ENCODE measurements at regions not wholly inside any gene's neighbourhood (a gene's known extent, or its start where the extent isn't known, plus 50 kb on each side); places are given as distances from the start of the nearest gene placed in this dataset.

DNA sequence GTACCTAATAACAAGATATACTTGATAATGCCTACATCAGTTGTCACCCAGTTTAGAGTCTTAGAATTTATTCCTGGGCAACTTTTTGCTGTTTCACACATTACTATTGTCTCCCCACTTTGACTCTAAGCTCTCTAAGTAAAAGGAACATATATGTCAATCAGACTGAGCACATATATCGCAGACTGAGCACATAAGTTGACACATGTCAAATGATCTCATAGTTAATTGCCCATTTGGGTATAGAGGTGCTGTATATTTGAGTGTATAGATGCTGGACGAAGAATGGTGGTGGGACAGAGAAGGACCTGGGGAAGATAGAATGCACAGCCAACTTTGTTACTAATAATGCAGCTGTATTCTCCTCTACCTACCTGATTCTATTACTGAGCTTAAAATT, 746.0 kb upstream of the CDH2 start:
- Histone ChIP-seq H3K4me1 (ENCODE audit: insufficient read depth, low read length) (no peaks in the 10 kb centered on the region), H3K36me3 (replicated peaks in 1 of 2; ENCODE audit: control insufficient read depth in 1 of 2, insufficient read depth in 2 of 2, low read length in 2 of 2) (no peaks in the 10 kb centered on the region), H3K79me2 (ENCODE audit: insufficient read depth, low read length) (no peaks in the 10 kb centered on the region), H4K20me1 (ENCODE audit: insufficient read depth, low read length) (no peaks in the 10 kb centered on the region), H3K4me2 (ENCODE audit: low read depth, low read length) (no peak overlapping the region), H3K27ac (ENCODE audit: extremely low read length, insufficient read depth, low read length) (no peak overlapping the region), H3K9me3 (ENCODE audit: low read length) (no peaks in the 10 kb centered on the region), H3K9ac (ENCODE audit: insufficient read depth, low read depth, low read length) (no peak overlapping the region), H2AFZ (ENCODE audit: low read length) (no peak overlapping the region), H3K27me3 (ENCODE audit: control insufficient read depth in 1 of 2, insufficient read depth in 2 of 2, low read length in 2 of 2) (no peaks in the 10 kb centered on the region), H3K4me3 (replicated peaks in 1 of 3; ENCODE audit: insufficient read depth in 1 of 3, low read depth in 2 of 3, low read length in 3 of 3) (no peak overlapping the region)
- FAIRE-seq (no peak), DNase-seq (ENCODE audit: low spot score) (no peak), ATAC-seq (no peak)
- in situ Hi-C loops (cut with HindIII; ENCODE audit: extremely low pct_ligation_motif_present, low pct_unique_long_range_greater_than_20kb) (no loop called here), intact Hi-C loops (cut with micrococcal nuclease; ENCODE audit: unreplicated experiment) (no loop called here)
- ChIA-PET CTCF (ENCODE audit: low intra/inter-chr PET ratio, low total read pairs) (no interaction called here), POLR2A (no interaction called here)
- 4% methylated on average over 2 of the region's 2 CpGs for WGBS (ENCODE audit: low lambda C conversion rate)
- no peak for TF ChIP-seq TRIM24 (CRISPR knock-in tag; IDR thresholded peaks at IDR 0.05)
- no peak for TF ChIP-seq NCOA2 (CRISPR knock-in tag; IDR thresholded peaks at IDR 0.05)
- TF ChIP-seq, protein P1, sequence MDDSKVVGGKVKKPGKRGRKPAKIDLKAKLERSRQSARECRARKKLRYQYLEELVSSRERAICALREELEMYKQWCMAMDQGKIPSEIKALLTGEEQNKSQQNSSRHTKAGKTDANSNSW (CRISPR knock-in tag; IDR thresholded peaks at IDR 0.05; ENCODE audit: borderline replicate concordance), result no peak
- no peak for TF ChIP-seq SOX13 (IDR thresholded peaks at IDR 0.05)
- no peak for TF ChIP-seq SOX13 (CRISPR knock-in tag; conservative IDR thresholded peaks at IDR 0.05 in 1 of 2, IDR thresholded peaks at IDR 0.05 in 1 of 2)
- TF ChIP-seq, protein P2, sequence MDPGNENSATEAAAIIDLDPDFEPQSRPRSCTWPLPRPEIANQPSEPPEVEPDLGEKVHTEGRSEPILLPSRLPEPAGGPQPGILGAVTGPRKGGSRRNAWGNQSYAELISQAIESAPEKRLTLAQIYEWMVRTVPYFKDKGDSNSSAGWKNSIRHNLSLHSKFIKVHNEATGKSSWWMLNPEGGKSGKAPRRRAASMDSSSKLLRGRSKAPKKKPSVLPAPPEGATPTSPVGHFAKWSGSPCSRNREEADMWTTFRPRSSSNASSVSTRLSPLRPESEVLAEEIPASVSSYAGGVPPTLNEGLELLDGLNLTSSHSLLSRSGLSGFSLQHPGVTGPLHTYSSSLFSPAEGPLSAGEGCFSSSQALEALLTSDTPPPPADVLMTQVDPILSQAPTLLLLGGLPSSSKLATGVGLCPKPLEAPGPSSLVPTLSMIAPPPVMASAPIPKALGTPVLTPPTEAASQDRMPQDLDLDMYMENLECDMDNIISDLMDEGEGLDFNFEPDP (CRISPR knock-in tag; conservative IDR thresholded peaks at IDR 0.05), result no peak
- TF ChIP-seq, protein P3, sequence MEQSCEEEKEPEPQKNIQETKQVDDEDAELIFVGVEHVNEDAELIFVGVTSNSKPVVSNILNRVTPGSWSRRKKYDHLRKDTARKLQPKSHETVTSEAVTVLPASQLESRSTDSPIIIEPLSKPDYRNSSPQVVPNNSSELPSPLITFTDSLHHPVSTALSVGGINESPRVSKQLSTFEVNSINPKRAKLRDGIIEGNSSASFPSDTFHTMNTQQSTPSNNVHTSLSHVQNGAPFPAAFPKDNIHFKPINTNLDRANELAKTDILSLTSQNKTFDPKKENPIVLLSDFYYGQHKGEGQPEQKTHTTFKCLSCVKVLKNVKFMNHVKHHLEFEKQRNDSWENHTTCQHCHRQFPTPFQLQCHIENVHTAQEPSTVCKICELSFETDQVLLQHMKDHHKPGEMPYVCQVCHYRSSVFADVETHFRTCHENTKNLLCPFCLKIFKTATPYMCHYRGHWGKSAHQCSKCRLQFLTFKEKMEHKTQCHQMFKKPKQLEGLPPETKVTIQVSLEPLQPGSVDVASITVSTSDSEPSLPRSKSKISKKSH (CRISPR knock-in tag; IDR thresholded peaks at IDR 0.05; ENCODE audit: borderline replicate concordance), result no peak
- TF ChIP-seq ARHGAP35 (CRISPR knock-in tag; IDR thresholded peaks at IDR 0.05; ENCODE audit: borderline replicate concordance), result no peak
- TF ChIP-seq FLYWCH1 (CRISPR knock-in tag; IDR thresholded peaks at IDR 0.05), result no peak
- TF ChIP-seq, protein P4, sequence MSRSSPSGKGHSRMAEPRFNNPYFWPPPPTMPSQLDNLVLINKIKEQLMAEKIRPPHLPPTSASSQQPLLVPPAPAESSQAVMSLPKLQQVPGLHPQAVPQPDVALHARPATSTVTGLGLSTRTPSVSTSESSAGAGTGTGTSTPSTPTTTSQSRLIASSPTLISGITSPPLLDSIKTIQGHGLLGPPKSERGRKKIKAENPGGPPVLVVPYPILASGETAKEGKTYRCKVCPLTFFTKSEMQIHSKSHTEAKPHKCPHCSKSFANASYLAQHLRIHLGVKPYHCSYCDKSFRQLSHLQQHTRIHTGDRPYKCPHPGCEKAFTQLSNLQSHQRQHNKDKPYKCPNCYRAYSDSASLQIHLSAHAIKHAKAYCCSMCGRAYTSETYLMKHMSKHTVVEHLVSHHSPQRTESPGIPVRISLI (CRISPR knock-in tag; IDR thresholded peaks at IDR 0.05; ENCODE audit: borderline replicate concordance), result no peak
- TF ChIP-seq ZC3H13 (CRISPR knock-in tag; IDR thresholded peaks at IDR 0.05), result no peak
- TF ChIP-seq ZNF619 (CRISPR knock-in tag; IDR thresholded peaks at IDR 0.05), result no peak
- TF ChIP-seq, protein P5, sequence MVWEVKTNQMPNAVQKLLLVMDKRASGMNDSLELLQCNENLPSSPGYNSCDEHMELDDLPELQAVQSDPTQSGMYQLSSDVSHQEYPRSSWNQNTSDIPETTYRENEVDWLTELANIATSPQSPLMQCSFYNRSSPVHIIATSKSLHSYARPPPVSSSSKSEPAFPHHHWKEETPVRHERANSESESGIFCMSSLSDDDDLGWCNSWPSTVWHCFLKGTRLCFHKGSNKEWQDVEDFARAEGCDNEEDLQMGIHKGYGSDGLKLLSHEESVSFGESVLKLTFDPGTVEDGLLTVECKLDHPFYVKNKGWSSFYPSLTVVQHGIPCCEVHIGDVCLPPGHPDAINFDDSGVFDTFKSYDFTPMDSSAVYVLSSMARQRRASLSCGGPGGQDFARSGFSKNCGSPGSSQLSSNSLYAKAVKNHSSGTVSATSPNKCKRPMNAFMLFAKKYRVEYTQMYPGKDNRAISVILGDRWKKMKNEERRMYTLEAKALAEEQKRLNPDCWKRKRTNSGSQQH (CRISPR knock-in tag; IDR thresholded peaks at IDR 0.05; ENCODE audit: low read depth), result no peak
- TF ChIP-seq SNRNP70 (IDR thresholded peaks at IDR 0.05; ENCODE audit: low read depth, low read length), result no peak
- TF ChIP-seq, protein P6, sequence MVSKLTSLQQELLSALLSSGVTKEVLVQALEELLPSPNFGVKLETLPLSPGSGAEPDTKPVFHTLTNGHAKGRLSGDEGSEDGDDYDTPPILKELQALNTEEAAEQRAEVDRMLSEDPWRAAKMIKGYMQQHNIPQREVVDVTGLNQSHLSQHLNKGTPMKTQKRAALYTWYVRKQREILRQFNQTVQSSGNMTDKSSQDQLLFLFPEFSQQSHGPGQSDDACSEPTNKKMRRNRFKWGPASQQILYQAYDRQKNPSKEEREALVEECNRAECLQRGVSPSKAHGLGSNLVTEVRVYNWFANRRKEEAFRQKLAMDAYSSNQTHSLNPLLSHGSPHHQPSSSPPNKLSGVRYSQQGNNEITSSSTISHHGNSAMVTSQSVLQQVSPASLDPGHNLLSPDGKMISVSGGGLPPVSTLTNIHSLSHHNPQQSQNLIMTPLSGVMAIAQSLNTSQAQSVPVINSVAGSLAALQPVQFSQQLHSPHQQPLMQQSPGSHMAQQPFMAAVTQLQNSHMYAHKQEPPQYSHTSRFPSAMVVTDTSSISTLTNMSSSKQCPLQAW (CRISPR knock-in tag; IDR thresholded peaks at IDR 0.05), result no peak
- no peak for TF ChIP-seq ZNF703 (CRISPR knock-in tag; IDR thresholded peaks at IDR 0.05; ENCODE audit: borderline replicate concordance)
- TF ChIP-seq NFYB (CRISPR knock-in tag; IDR thresholded peaks at IDR 0.05), result no peak
- no peak for TF ChIP-seq ZNF138 (CRISPR knock-in tag; IDR thresholded peaks at IDR 0.05; ENCODE audit: low read depth)
- BruUV-seq (replicated peaks), result no TSS peak
